ENCODE measurements at regions not wholly inside any gene's neighbourhood (a gene's known extent, or its start where the extent isn't known, plus 50 kb on each side); places are given as distances from the start of the nearest gene placed in this dataset.

- DNase-seq, result no peak
- in situ Hi-C loops (cut with HindIII; ENCODE audit: low pct_ligation_motif_present, low sequenced_read_pairs), result no loop called here
- no peaks in the 10 kb centered on the region for H3K27me3 ChIP-seq (replicated peaks)
- H3K36me3 ChIP-seq (replicated peaks), result no peaks in the 10 kb centered on the region
- H3K27ac ChIP-seq, result no peak overlapping the region
- H3K4me3 ChIP-seq (ENCODE audit: low read depth, low read length), result no peak overlapping the region
- TF ChIP-seq CTCF (IDR thresholded peaks at IDR 0.05; ENCODE audit: low read depth, low read length, missing control alignments), result no peak
These were observed 126.1 kb downstream of the PLEKHG1 start for GRCh38 chr6:150725795-150726194.

- Histone ChIP-seq H3K27me3 (replicated peaks) (no peaks in the 10 kb centered on the region), H3K4me3 (ENCODE audit: low read depth, low read length) (no peak overlapping the region), H3K27ac (no peak overlapping the region), H3K36me3 (replicated peaks) (no peaks in the 10 kb centered on the region)
- no peak for TF ChIP-seq CTCF (IDR thresholded peaks at IDR 0.05; ENCODE audit: low read depth, low read length, missing control alignments)
- in situ Hi-C loops (cut with HindIII; ENCODE audit: low pct_ligation_motif_present, low sequenced_read_pairs), result no loop called here
- no peak for DNase-seq
These were observed 129.6 kb downstream of the PLEKHG1 start for GRCh38 chr6:150729188-150729748.

- H3K27me3 ChIP-seq (replicated peaks), result no peaks in the 10 kb centered on the region
- TF ChIP-seq CTCF (IDR thresholded peaks at IDR 0.05; ENCODE audit: low read depth, low read length, missing control alignments), result no peak
- no peak for DNase-seq
- H3K36me3 ChIP-seq (replicated peaks), result no peaks in the 10 kb centered on the region
- no peak overlapping the region for H3K27ac ChIP-seq
- no peak overlapping the region for H3K4me3 ChIP-seq (ENCODE audit: low read depth, low read length)
- in situ Hi-C loops (cut with HindIII; ENCODE audit: low pct_ligation_motif_present, low sequenced_read_pairs), result no loop called here
These were observed 131.2 kb downstream of the PLEKHG1 start for GRCh38 chr6:150730801-150731457.

GRCh38 chr6:150732765-150733539, 132.6 kb upstream of the MTHFD1L start:
- Histone ChIP-seq H3K4me3 (ENCODE audit: low read depth, low read length) (no peak overlapping the region), H3K36me3 (replicated peaks) (no peaks in the 10 kb centered on the region), H3K27ac (no peak overlapping the region), H3K27me3 (replicated peaks) (no peaks in the 10 kb centered on the region)
- no peak for TF ChIP-seq CTCF (IDR thresholded peaks at IDR 0.05; ENCODE audit: low read depth, low read length, missing control alignments)
- DNase-seq, result no peak
- in situ Hi-C loops (cut with HindIII; ENCODE audit: low pct_ligation_motif_present, low sequenced_read_pairs), result no loop called here

- H3K27me3 ChIP-seq (replicated peaks), result no peaks in the 10 kb centered on the region
- no peaks in the 10 kb centered on the region for H3K36me3 ChIP-seq (replicated peaks)
- no peak overlapping the region for H3K27ac ChIP-seq
- DNase-seq, result no peak
- in situ Hi-C loops (cut with HindIII; ENCODE audit: low pct_ligation_motif_present, low sequenced_read_pairs), result no loop called here
- H3K4me3 ChIP-seq (ENCODE audit: low read depth, low read length), result no peak overlapping the region
- no peak for TF ChIP-seq CTCF (IDR thresholded peaks at IDR 0.05; ENCODE audit: low read depth, low read length, missing control alignments)
These were observed 131.8 kb upstream of the MTHFD1L start for GRCh38 chr6:150733726-150734125.
